Activated CD4-positive, alpha-beta memory T cell treated with anti-CD3 and anti-CD28 coated beads, Interleukin-2, amount 10 ng/mL, durations not matched to agents 7 days and 5 days (primary cell): ENCODE measurements at regions not wholly inside any gene's neighbourhood (a gene's known extent, or its start where the extent isn't known, plus 50 kb on each side); places are given as distances from the start of the nearest gene placed in this dataset.

ENCODE experiments used
- CTCF ChIA-PET: fragments of 350-600 bp; sonication (Branson Sonifier 250); formaldehyde crosslinking; loops from one replicate; lab custom pipeline; 2021; ENCODE audit warnings: antibody characterized with exemption, inconsistent platforms; lab: Charles Lee
- POLR2A ChIA-PET: fragments of 350-600 bp; sonication (Branson Sonifier 250); formaldehyde crosslinking; loops from one replicate; lab custom pipeline; 2021; ENCODE audit warnings: antibody characterized with exemption; lab: Charles Lee
- DNase-seq: peaks from one replicate; pipeline ENCODE4 v3.0.0-alpha.2; 2020
- H3K27ac Mint-ChIP-seq: one replicate; pipeline ENCODE4 v1.8.0; 2021; ENCODE audit warnings: mild to moderate bottlenecking, mixed read lengths
- H3K27me3 Mint-ChIP-seq: one replicate; pipeline ENCODE4 v1.8.0; 2021; ENCODE audit warnings: mixed read lengths
- H3K36me3 Mint-ChIP-seq: one replicate; pipeline ENCODE4 v1.8.0; 2021; ENCODE audit warnings: low read depth, mixed read lengths
- H3K4me1 Mint-ChIP-seq: one replicate; pipeline ENCODE4 v1.8.0; 2021; ENCODE audit warnings: mixed read lengths
- H3K4me3 Mint-ChIP-seq: one replicate; pipeline ENCODE4 v1.8.0; 2021; ENCODE audit warnings: mild to moderate bottlenecking, mixed read lengths
- H3K9me3 Mint-ChIP-seq: one replicate; pipeline ENCODE4 v1.8.0; 2021; ENCODE audit warnings: mixed read lengths

DNA sequence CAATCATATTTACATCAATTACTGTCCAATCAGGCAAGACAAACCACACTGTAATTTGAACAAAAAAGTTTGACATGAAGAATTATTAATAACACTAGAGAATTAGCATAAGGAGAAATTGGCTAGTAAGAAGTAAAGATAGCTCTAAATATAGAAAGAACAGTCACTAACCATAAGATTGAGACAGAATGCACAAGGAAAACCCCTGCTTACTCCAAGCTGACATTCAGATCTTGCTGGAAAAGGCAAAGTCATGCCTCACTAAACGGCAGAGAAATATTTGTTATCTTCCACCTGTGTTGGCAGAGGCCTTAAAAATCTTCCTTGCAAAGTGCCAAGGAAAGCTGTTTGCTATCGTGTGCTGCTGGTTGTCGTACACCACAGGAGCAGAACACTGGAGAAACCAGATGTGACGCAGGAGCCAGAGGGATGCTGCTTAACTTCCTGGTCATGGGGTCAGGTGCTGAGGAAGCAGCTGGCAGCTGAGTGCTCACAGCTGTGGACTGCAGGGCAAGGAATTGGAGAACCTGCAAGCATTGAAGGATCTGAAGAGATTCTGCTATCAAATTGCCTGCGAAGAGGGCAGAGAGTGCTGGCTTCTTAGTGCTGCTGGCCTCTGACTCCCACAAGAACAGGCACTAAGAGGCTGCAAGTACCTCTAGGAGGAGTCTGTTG is 1323.3 kb downstream of the LRFN5 start:
- no peak overlapping the region for H3K4me3 Mint-ChIP-seq
- DNase-seq: no peak
- no peaks in the 10 kb centered on the region for H3K27me3 Mint-ChIP-seq
- no peak overlapping the region for H3K27ac Mint-ChIP-seq
- no peaks in the 10 kb centered on the region for H3K36me3 Mint-ChIP-seq
- H3K9me3 Mint-ChIP-seq: peaks cover 21% of the 10 kb centered on the region
- POLR2A ChIA-PET: no interaction called here
- no peaks in the 10 kb centered on the region for H3K4me1 Mint-ChIP-seq
- CTCF ChIA-PET: no interaction called here

DNA sequence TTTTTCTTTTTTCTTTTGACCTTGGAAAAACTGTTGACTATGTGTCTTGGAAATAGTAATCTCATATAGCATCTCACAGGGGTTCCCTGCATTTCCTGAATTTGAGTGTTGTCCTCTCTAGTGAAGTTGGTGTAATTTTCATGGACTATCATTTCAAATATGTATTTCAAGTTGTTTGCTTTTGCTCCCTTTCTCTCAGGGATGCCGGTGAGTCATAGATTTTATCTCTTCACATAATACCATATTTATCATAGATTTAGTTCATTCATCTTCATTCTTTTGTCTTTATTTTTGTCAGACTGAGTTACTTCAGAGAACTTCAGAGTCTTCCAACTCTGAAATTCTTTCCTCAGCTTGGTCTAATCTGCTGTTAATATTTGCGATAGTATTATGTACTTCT is 1320.6 kb downstream of the LRFN5 start:
- H3K27ac Mint-ChIP-seq: no peak overlapping the region
- POLR2A ChIA-PET: no interaction called here
- H3K4me1 Mint-ChIP-seq: no peaks in the 10 kb centered on the region
- DNase-seq: no peak
- no peak overlapping the region for H3K4me3 Mint-ChIP-seq
- H3K27me3 Mint-ChIP-seq: no peaks in the 10 kb centered on the region
- CTCF ChIA-PET: no interaction called here
- H3K36me3 Mint-ChIP-seq: no peaks in the 10 kb centered on the region
- H3K9me3 Mint-ChIP-seq: peaks cover 28% of the 10 kb centered on the region

DNA sequence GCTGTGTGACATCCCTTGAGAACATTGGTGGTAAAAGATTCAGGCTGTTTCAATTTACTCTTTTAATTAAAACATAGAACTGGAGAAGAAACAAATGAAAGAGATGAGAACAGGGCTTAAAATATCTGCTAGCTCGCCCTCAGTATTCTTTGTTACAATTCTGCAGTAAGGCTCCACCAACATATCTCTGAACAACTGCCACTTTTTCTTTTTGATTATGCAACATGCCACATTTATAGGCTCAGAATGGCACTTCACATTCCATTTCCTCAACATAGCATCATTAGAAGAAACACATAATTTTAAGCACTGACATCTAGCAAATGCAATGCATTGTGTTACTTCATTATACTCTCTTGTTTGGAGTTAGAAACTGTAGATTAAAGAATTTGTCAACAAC is 1315.2 kb downstream of the LRFN5 start:
- Mint-ChIP-seq H3K4me3 (no peak overlapping the region), H3K27ac (no peak overlapping the region), H3K9me3 (peaks cover 17% of the 10 kb centered on the region), H3K4me1 (no peaks in the 10 kb centered on the region), H3K27me3 (no peaks in the 10 kb centered on the region), H3K36me3 (no peaks in the 10 kb centered on the region)
- DNase-seq: no peak
- ChIA-PET CTCF (no interaction called here), POLR2A (no interaction called here)

DNA sequence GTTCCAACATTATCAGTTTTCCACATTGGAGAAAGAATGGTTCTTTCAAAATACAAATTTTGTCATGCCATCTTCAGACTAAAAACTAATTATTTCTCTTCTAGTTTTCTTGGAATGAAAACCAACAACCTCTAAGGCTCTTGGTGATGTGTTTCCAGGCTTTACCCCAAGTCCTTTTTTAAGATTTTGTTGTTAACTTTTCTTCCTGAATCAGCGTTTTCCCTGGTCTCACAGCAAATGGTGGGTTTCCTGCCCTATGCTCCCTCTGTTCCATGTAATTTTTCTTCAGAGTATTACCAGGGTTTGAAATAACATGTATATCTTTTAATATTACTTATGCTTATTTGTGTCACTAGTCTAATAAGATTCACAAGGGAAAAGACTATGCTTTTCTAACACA is 1311.9 kb downstream of the LRFN5 start:
- Mint-ChIP-seq H3K27me3 (no peaks in the 10 kb centered on the region), H3K9me3 (peaks cover 15% of the 10 kb centered on the region), H3K27ac (no peak overlapping the region), H3K4me3 (no peak overlapping the region), H3K36me3 (no peaks in the 10 kb centered on the region), H3K4me1 (no peaks in the 10 kb centered on the region)
- CTCF ChIA-PET: no interaction called here
- POLR2A ChIA-PET: no interaction called here
- DNase-seq: no peak

DNA sequence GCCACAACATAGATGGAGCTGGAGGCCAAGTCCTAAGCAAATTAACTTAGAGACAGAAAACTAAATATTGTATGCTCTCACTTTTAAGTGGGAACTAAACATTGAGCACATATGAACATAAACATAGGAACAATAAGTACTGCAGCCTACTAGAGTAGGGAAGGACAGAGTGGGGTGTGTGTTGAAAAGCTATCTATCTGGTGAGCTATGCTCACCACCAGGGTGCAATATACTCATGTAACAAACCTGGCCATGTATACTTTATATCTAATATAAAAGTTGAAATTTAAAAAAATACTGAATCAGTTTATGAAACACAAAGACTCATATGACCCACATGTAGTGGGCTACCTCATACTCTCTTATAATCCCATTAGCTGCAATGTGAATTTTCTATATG is 1305.0 kb downstream of the LRFN5 start:
- Mint-ChIP-seq H3K4me1 (no peaks in the 10 kb centered on the region), H3K4me3 (no peak overlapping the region), H3K27ac (no peak overlapping the region), H3K36me3 (no peaks in the 10 kb centered on the region), H3K9me3 (peaks cover 8% of the 10 kb centered on the region), H3K27me3 (no peaks in the 10 kb centered on the region)
- no peak for DNase-seq
- ChIA-PET POLR2A (no interaction called here), CTCF (no interaction called here)

DNA sequence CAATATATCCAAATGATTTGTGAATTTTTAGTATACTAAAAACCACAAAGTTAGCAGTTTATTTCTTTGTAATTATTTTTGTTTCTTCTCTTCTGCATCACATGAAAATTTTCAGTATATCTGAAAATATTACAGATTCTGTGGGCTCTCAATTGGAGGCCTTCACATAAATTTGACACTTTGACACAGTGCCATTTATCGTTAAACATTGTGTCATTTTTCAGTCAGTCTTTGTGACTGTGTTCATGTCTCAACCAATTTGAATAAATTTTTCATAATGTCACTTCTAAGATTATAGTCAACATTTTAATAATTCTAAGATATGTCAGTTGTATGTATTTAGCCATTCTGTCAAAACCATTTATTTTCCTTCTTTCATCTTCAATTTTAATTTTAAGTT is 1303.0 kb downstream of the LRFN5 start:
- no peak overlapping the region for H3K27ac Mint-ChIP-seq
- no peaks in the 10 kb centered on the region for H3K27me3 Mint-ChIP-seq
- no peak for DNase-seq
- peaks cover 3% of the 10 kb centered on the region for H3K9me3 Mint-ChIP-seq
- ChIA-PET CTCF (no interaction called here), POLR2A (no interaction called here)
- no peaks in the 10 kb centered on the region for H3K36me3 Mint-ChIP-seq
- no peaks in the 10 kb centered on the region for H3K4me1 Mint-ChIP-seq
- H3K4me3 Mint-ChIP-seq: no peak overlapping the region

DNA sequence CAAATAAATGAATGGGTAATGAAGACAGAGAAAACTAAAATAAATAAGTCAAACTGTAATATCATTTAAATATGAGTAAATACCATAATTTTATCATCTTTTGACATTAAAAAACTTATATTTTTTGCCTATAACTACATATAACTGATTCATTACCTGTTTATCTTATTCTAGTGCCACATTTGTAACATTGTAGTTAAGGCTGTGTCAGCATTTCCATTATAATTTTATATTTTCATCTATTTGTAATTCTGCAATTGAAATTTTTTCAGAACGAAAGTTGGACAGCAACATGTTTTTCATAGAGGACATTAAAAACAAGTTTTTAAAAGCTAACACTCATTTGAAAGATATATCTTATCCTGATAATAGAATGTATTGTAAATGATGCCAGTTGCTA is 1286.5 kb downstream of the LRFN5 start:
- no peaks in the 10 kb centered on the region for H3K4me1 Mint-ChIP-seq
- H3K4me3 Mint-ChIP-seq: no peak overlapping the region
- no peaks in the 10 kb centered on the region for H3K27me3 Mint-ChIP-seq
- peaks cover 11% of the 10 kb centered on the region for H3K9me3 Mint-ChIP-seq
- H3K27ac Mint-ChIP-seq: no peak overlapping the region
- ChIA-PET CTCF (no interaction called here), POLR2A (no interaction called here)
- no peak for DNase-seq
- H3K36me3 Mint-ChIP-seq: no peaks in the 10 kb centered on the region

DNA sequence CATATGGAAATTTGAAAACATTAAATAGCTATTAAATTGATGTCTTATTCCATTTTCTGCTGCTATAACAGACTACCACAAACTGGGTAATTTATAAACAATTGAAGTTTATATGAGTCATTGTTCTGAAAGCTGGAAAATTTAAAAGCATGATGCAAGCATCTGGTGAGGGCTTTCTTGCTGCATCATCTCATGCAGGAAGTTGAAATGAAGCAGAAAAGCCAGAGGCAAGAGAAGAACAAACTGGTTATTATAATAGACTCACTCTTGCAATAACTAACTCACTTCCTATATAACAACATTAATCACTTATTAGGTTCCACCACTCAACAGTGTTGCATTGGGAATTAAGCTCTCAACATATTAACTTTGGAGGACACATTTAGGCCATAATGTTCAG is 1277.4 kb downstream of the LRFN5 start:
- no peak for DNase-seq
- no peaks in the 10 kb centered on the region for H3K27me3 Mint-ChIP-seq
- H3K36me3 Mint-ChIP-seq: no peaks in the 10 kb centered on the region
- ChIA-PET CTCF (no interaction called here), POLR2A (no interaction called here)
- H3K4me3 Mint-ChIP-seq: no peak overlapping the region
- peaks cover 9% of the 10 kb centered on the region for H3K9me3 Mint-ChIP-seq
- no peaks in the 10 kb centered on the region for H3K4me1 Mint-ChIP-seq
- H3K27ac Mint-ChIP-seq: no peak overlapping the region

DNA sequence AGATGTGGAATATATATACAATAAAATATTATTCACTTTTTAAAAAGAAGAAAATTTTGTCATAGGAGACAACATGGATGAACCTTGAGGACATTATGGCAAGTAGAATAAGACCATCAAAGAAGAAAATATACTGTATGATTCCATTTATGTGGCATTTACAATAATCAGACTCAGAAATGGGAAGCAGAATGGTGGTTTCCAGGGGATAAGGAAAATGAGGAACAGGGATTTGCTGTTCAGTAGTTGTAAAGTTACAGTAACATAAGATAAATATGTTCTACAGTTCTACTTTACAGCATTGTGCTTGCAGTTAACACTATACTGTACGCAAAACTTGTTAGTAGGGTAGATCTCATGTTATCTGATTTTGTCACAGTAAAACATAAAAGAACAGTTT is 1271.0 kb downstream of the LRFN5 start:
- Mint-ChIP-seq H3K9me3 (peaks cover 10% of the 10 kb centered on the region), H3K4me3 (no peak overlapping the region), H3K36me3 (no peaks in the 10 kb centered on the region), H3K4me1 (no peaks in the 10 kb centered on the region), H3K27me3 (no peaks in the 10 kb centered on the region), H3K27ac (no peak overlapping the region)
- no peak for DNase-seq
- ChIA-PET POLR2A (no interaction called here), CTCF (no interaction called here)

DNA sequence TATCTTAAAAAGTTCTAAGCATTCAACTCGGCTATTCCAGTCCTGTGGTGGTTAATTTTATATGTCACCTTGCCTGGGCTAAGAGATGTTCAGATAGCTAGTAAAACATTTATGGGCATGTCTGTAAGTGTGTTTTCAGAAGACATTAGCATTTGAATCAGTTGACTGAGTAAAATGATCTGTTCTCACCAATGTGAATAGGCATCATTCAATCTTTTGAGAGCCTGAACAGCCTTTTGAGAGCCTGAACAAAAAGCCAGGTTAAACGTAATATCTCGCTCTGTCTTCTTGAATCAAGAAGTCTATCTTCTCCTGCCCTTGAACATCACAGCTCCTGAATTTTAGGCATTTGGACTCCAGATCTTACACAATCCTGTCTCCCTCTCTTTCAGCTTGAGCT is 1266.1 kb downstream of the LRFN5 start:
- H3K9me3 Mint-ChIP-seq: peaks cover 14% of the 10 kb centered on the region
- ChIA-PET POLR2A (no interaction called here), CTCF (no interaction called here)
- H3K27ac Mint-ChIP-seq: no peak overlapping the region
- no peaks in the 10 kb centered on the region for H3K36me3 Mint-ChIP-seq
- H3K27me3 Mint-ChIP-seq: no peaks in the 10 kb centered on the region
- no peaks in the 10 kb centered on the region for H3K4me1 Mint-ChIP-seq
- H3K4me3 Mint-ChIP-seq: no peak overlapping the region
- DNase-seq: no peak

DNA sequence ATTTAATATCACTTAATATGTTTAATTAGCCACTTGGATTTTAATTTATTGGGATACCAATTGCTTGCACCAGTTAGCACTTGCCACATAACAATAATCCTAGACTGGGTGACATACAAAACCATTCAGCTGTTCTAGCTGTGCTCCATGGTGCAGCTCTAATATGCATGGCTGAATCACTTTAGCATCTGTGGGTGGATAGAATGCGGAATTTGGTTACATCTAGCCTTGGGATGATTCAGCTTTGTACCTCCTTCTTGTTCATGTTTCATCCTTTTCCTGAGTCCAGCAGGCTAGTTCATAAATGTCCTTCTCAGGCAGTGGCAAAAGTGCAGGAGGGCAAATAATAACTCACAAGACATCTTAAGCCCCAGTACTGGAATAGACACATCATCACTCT is 1263.0 kb downstream of the LRFN5 start:
- ChIA-PET POLR2A (no interaction called here), CTCF (no interaction called here)
- Mint-ChIP-seq H3K27me3 (no peaks in the 10 kb centered on the region), H3K4me3 (no peak overlapping the region), H3K9me3 (peaks cover 12% of the 10 kb centered on the region), H3K36me3 (no peaks in the 10 kb centered on the region), H3K4me1 (no peaks in the 10 kb centered on the region), H3K27ac (no peak overlapping the region)
- DNase-seq: no peak

DNA sequence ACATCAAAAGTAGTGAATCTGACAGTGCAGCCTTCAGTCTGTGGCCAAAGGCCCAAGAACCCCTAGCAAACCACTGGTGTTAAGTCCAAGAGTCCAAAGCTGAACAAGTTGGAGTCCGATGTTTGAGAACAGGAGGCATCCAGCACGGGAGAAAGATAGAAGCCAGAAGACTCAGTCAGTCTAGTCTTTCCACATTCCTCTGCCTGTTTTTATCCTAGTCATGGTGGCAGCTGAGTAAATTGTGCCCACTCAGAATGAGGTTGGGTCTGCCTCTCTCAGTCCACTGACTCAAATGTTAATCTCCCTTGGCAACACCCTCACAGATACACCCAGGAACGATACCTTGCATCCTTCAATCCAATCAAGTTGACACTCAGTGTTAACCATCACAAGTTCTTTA is 1255.4 kb downstream of the LRFN5 start:
- DNase-seq: no peak
- Mint-ChIP-seq H3K36me3 (no peaks in the 10 kb centered on the region), H3K27ac (no peak overlapping the region), H3K4me3 (no peak overlapping the region), H3K4me1 (no peaks in the 10 kb centered on the region), H3K9me3 (no peaks in the 10 kb centered on the region), H3K27me3 (no peaks in the 10 kb centered on the region)
- ChIA-PET CTCF (no interaction called here), POLR2A (no interaction called here)

DNA sequence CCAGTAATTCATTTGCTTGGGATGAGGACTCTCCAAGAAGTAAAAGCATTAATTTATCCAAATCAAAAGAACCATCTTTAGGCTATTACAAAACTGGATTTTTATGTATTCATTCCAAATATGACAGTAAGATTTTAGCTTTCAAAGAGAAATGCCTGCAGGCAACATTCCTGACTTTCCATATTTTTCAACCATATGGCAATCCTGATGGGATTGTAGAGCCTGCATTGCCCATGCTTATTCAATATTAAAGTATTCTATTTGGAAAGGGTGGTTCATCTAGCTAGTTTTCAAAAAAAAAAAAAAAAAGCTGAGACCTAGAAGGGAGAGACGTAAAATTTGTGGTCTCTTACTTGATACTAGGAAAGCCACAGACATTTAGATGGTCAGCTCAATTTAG is 1253.7 kb downstream of the LRFN5 start:
- no peaks in the 10 kb centered on the region for H3K9me3 Mint-ChIP-seq
- DNase-seq: no peak
- H3K27me3 Mint-ChIP-seq: no peaks in the 10 kb centered on the region
- H3K27ac Mint-ChIP-seq: no peak overlapping the region
- no peaks in the 10 kb centered on the region for H3K4me1 Mint-ChIP-seq
- ChIA-PET CTCF (no interaction called here), POLR2A (no interaction called here)
- no peaks in the 10 kb centered on the region for H3K36me3 Mint-ChIP-seq
- H3K4me3 Mint-ChIP-seq: no peak overlapping the region

DNA sequence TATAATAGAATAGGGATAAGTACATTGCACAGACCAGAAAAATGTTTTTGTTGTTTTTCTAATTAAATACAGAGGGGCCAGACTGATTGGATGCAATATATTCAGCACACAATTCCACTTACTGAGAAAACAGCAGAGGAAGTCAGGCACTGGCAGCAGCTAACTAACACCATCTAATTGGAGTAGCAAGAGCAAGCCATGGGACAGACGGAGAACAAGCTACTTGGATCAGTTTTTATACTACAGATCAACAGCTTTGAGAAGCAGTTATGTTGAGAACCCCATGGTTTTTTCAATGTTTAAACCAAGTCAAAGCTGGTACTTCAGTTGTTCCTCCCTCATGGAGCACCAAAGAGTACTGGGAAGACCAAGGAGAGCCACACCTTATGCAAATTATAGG is 1249.4 kb downstream of the LRFN5 start:
- Mint-ChIP-seq H3K4me1 (no peaks in the 10 kb centered on the region), H3K27ac (no peak overlapping the region), H3K4me3 (no peak overlapping the region), H3K27me3 (no peaks in the 10 kb centered on the region), H3K9me3 (peaks cover 3% of the 10 kb centered on the region), H3K36me3 (no peaks in the 10 kb centered on the region)
- DNase-seq: no peak
- ChIA-PET POLR2A (no interaction called here), CTCF (no interaction called here)
